Calu3 (cell line): ENCODE measurements at regions not wholly inside any gene's neighbourhood (a gene's known extent, or its start where the extent isn't known, plus 50 kb on each side); places are given as distances from the start of the nearest gene placed in this dataset.

Experiments used
- BruUV-seq: library from RNA; stranded (reverse); fragments of 400-500 nt; replicated peaks from 2 replicates; lab custom pipeline; 2021; lab: Mats Ljungman, UMichigan
- CTCF ChIA-PET: fragments of 300-600 bp; sonication (Branson Sonifier 250); formaldehyde crosslinking; loops from one replicate; lab custom pipeline; 2022; ENCODE audit warnings: antibody characterized with exemption; lab: Charles Lee
- DNase-seq: peaks from one replicate; pipeline ENCODE4 v3.0.0; 2022
- H3K27ac Mint-ChIP-seq: one replicate; pipeline ENCODE4 v1.8.0; 2022; ENCODE audit warnings: mixed read lengths; ENCODE audit not compliant: unreplicated experiment
- H3K27me3 Mint-ChIP-seq: one replicate; pipeline ENCODE4 v1.8.0; 2022; ENCODE audit warnings: mixed read lengths; ENCODE audit not compliant: unreplicated experiment
- H3K36me3 Mint-ChIP-seq: one replicate; pipeline ENCODE4 v1.8.0; 2022; ENCODE audit warnings: mild to moderate bottlenecking, moderate library complexity, mixed read lengths; ENCODE audit not compliant: insufficient read depth, unreplicated experiment
- H3K4me1 Mint-ChIP-seq: one replicate; pipeline ENCODE4 v1.8.0; 2022; ENCODE audit warnings: mild to moderate bottlenecking, low read depth, mixed read lengths; ENCODE audit not compliant: unreplicated experiment
- H3K4me3 Mint-ChIP-seq: one replicate; pipeline ENCODE4 v1.8.0; 2022; ENCODE audit warnings: mild to moderate bottlenecking, low read depth, moderate library complexity, mixed read lengths; ENCODE audit not compliant: unreplicated experiment
- H3K9me3 Mint-ChIP-seq: one replicate; pipeline ENCODE4 v1.8.0; 2022; ENCODE audit warnings: low read depth, mixed read lengths; ENCODE audit not compliant: unreplicated experiment
- intact Hi-C: fragments of 100-400 bp; cut with micrococcal nuclease; formaldehyde crosslinking; loops from one replicate; pipeline ENCODE4 v1.10.0; 2022; ENCODE audit not compliant: unreplicated experiment
- TF ChIP-seq, protein P1 (sequence below): fragments of 200-600 bp; IDR thresholded peaks from one replicate; pipeline ENCODE4 v1.8.0; 2022; ENCODE audit warnings: antibody characterized with exemption; ENCODE audit not compliant: unreplicated experiment

DNA sequence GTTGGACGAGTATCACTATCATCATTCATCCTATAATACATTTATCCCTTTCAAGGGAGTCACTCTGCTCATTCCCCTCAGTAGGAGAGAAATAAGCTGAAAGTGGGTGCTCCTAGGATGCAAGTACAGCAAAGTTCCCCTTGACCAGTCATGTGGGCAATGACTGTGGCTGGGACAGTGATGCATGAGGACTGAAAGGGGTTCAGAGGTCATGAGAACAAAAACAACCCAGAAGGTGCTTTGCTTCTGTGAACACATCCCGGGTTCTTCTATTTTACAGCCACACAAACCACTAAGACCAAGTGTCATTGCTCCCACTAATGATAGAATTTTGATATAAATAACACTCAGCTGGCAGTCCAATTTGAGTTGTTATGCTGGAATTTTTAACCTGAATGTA lies 177.8 kb upstream of the ADCY2 start:
- intact Hi-C loops: no loop called here
- H3K27ac Mint-ChIP-seq: no peak overlapping the region
- no TSS peak for BruUV-seq
- no peaks in the 10 kb centered on the region for H3K4me1 Mint-ChIP-seq
- H3K4me3 Mint-ChIP-seq: no peak overlapping the region
- DNase-seq: no peak
- no peaks in the 10 kb centered on the region for H3K27me3 Mint-ChIP-seq
- H3K9me3 Mint-ChIP-seq: peaks cover 6% of the 10 kb centered on the region
- CTCF ChIA-PET: no interaction called here
- TF ChIP-seq, protein P1, sequence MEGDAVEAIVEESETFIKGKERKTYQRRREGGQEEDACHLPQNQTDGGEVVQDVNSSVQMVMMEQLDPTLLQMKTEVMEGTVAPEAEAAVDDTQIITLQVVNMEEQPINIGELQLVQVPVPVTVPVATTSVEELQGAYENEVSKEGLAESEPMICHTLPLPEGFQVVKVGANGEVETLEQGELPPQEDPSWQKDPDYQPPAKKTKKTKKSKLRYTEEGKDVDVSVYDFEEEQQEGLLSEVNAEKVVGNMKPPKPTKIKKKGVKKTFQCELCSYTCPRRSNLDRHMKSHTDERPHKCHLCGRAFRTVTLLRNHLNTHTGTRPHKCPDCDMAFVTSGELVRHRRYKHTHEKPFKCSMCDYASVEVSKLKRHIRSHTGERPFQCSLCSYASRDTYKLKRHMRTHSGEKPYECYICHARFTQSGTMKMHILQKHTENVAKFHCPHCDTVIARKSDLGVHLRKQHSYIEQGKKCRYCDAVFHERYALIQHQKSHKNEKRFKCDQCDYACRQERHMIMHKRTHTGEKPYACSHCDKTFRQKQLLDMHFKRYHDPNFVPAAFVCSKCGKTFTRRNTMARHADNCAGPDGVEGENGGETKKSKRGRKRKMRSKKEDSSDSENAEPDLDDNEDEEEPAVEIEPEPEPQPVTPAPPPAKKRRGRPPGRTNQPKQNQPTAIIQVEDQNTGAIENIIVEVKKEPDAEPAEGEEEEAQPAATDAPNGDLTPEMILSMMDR: no peak
- H3K36me3 Mint-ChIP-seq: no peaks in the 10 kb centered on the region

DNA sequence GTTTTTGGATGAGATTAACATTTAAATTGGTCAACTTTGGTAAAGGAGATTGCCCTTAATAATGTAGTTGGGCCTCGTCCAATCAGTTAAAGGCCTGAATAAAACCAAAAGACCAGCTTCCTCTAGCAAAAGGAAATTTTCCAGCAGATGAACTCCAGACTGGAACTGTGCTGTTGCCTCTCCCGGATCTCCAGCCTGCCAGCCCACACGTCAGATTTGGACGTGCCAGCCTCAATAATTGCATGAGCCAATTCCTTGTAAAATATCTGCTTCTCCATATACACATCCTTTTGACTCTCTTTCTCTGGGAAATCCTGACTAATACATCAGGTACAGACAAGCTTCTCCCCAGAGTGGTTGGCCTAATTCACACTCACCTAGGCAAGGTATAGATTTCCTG lies 175.8 kb upstream of the ADCY2 start:
- CTCF ChIA-PET: no interaction called here
- no TSS peak for BruUV-seq
- intact Hi-C loops: no loop called here
- peaks cover 6% of the 10 kb centered on the region for H3K9me3 Mint-ChIP-seq
- no peak for DNase-seq
- H3K4me3 Mint-ChIP-seq: no peak overlapping the region
- TF ChIP-seq, protein P1: no peak
- H3K27me3 Mint-ChIP-seq: no peaks in the 10 kb centered on the region
- H3K27ac Mint-ChIP-seq: no peak overlapping the region
- no peaks in the 10 kb centered on the region for H3K36me3 Mint-ChIP-seq
- no peaks in the 10 kb centered on the region for H3K4me1 Mint-ChIP-seq

DNA sequence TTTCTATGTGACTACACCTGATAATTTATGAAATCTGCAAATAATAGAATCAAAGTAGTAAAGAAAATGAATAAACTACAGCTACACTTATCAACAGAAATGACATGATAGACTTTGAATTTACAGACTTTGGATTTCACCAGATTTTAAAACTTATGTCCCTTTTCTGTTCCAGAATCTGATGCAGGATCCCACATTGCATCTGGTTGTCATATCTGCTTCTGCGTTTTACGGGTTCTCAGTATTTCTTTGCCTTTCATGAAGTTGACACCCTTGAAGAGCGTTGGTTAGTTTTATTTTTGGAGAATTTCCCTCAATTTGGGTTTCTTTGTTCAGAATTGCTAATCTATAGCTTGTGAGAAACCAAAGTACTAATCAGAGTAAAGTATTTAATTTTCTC lies 174.9 kb upstream of the ADCY2 start:
- CTCF ChIA-PET: no interaction called here
- Mint-ChIP-seq H3K27ac (no peak overlapping the region), H3K36me3 (no peaks in the 10 kb centered on the region), H3K4me1 (no peaks in the 10 kb centered on the region), H3K9me3 (peaks cover 6% of the 10 kb centered on the region), H3K4me3 (no peak overlapping the region), H3K27me3 (no peaks in the 10 kb centered on the region)
- BruUV-seq: no TSS peak
- intact Hi-C loops: no loop called here
- TF ChIP-seq, protein P1: no peak
- no peak for DNase-seq

DNA sequence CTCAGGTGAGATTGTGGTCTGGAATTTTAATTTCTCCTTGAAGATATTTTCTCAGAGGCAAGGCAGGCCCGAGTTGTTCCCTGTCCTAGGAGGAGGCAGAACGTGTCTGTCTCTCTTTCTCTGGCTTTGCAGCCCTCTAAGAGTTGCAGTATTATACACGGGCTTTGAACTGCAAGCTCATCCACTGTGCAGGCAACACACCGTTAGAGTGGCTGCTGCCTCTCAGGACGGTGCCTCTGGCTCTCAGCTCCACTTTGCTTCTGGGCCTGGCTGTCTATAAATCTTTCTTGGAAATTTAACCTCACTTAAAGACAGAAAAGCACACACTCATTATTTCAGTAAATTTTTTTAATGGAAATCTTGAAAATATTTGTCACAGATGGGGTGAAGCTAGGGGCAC lies 170.1 kb upstream of the ADCY2 start:
- BruUV-seq: no TSS peak
- TF ChIP-seq, protein P1: no peak
- Mint-ChIP-seq H3K27ac (no peak overlapping the region), H3K27me3 (no peaks in the 10 kb centered on the region), H3K36me3 (no peaks in the 10 kb centered on the region), H3K4me3 (no peak overlapping the region), H3K4me1 (no peaks in the 10 kb centered on the region), H3K9me3 (peaks cover 12% of the 10 kb centered on the region)
- CTCF ChIA-PET: no interaction called here
- intact Hi-C loops: no loop called here
- no peak for DNase-seq
